ENCODE measurements at regions not wholly inside any gene's neighbourhood (a gene's known extent, or its start where the extent isn't known, plus 50 kb on each side); places are given as distances from the start of the nearest gene placed in this dataset.

- no peak for DNase-seq
Measured at GRCh38 chr21:32216293-32216692, 62.6 kb downstream of the MIS18A start.

- DNase-seq: no peak
Measured at GRCh38 chr21:32215306-32215685, 63.6 kb downstream of the MIS18A start.

DNA sequence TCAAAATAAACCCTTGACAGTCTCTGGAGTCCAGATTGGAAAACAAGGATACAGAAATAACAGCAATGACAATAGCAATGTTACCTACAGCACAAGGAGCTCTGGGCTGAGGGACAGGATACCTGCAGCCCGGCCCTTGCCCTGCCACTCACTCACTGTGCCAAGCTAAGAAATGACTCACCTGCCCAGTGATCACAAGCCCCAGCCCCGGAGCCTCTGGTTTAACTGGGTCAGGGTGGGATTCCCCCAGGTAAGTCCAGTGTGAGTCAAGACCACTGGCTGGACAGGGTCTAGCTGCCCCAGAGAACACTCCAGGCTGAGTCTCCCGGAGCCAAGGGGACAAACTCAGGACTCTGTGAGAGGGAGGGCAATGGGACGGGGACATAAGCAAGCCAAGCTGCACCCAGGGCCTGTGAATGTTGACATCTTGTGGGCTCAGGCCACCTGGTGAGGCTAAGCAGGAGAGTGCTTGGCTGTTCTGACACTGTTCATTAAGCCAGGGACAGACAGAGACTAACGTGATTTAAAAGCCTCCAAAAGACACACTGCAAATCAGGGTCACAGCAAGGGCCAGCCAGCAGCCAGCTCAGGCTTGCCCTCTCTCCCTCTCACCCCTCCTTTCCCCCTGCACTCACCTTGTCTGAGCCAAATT is 64.1 kb downstream of the MIS18A start:
- DNase-seq: no peak

DNA sequence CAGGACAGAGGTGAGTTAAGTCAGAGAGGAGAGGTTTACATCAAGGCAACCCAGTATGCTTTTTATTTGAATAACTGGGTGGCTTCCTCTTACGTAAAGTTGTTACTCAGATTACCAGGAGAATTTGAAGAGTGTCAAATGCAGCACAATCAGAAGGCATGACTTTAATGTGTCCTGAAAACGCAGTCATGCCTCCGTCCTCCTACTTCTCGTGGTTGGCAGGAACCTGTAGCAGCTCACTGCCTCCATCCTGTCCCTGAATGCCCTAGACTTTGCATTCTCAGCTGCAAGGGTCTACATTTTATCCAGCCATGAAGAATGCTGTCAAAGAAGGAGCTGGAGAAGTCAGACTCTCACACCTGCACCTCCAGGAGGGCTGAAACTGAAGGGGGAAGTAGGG is 66.7 kb downstream of the MIS18A start:
- DNase-seq: no peak

- no peak for DNase-seq
Measured at GRCh38 chr21:32211306-32211705, 67.5 kb downstream of the MIS18A start.

DNA sequence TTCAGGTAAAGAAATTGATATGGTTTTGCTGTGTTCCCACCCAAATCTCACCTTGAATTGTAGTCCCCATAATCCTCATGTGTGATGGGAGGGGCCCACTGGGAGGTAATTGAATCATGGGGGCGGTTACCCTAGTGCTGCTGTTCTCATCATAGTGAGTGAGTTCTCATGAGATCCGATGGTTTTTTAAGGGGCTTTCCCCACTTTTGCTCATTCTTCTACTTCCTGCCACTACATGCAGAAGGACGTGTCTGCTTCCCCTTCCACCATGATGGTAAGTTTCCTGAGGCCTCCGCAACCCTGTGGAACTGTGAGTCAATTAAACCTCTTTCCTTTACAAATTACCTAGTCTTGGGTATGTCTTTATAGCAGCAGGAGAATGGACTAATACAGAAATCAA is 69.3 kb downstream of the MIS18A start:
- no peak for DNase-seq

DNA sequence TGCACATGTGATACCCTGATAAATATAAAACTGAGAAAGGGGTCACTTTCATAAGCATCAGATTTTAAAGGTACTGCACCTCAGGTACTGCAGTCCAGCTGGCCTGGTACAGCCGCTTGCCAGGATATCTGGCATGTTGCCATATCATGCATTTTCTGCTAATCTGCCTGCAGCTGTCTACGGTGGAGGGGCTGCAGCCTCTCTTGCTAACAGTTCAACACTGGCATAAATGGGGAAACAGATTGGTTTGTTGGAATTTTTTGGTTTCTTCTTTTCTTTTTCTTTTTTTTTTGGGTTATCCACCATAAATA is 71.5 kb downstream of the MIS18A start:
- no peak for DNase-seq

DNA sequence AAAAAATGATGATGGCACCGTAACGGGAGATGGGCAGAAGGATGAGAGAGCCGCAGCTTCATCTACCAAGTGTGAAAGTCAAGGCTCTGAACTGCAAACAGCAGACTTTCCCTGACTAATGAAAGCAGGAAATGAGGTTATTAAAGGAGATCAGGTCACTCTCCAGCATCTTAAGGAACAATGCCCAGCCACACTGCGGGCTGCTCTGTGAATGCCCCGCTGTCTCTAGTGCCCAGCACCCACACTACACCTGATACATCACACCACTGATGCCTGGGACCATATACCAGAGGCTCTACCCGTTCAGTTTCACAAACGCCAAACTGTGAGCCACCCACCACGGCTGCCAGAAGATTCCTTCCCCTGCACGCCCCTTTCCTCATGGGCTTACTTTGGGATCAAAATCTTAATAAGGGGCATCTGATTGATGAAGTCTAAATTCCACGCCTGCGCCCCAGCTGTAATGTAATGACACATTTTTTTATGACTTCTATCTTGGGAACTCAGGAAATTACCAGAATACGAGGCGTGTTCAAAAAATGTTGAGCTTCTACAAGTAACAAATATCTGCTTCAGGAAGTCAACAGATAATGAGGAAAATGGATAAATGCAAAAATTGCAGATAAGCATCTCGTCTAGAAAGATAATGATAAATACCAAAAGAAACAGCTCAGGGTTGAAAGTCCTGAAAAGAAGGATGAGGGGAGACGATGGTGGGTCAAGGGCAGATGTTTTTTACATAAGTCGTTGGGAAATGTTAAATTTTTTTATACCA is 72.0 kb downstream of the MIS18A start:
- DNase-seq: no peak

DNA sequence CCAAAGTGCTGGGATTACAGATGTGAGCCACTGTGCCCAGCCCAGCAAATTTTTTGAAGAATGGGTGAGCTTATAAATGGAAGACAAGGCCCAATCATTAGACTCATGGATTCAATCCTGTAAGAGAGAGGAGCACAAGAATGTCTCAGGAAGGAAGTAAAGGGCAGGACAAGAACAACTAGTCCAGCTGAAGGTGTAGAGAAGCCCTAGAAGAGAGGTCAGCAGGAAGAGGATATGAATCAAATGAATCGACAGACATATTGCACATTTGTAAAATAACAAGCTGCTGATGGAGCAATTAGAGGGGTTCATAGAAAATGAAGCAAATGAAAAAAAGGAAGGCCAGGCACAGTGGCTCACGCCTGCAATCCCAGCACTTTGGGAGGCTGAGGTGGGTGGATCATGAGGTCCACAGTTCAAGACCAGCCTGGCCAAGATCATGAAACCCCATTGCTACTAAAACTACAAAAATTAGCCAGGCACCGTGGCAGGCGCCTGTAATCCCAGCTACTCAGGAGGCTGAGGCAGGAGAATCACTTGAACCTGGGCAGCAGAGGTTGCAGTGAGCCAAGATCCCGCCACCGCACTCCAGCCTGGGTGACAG is 74.9 kb downstream of the MIS18A start:
- no peak for DNase-seq

DNA sequence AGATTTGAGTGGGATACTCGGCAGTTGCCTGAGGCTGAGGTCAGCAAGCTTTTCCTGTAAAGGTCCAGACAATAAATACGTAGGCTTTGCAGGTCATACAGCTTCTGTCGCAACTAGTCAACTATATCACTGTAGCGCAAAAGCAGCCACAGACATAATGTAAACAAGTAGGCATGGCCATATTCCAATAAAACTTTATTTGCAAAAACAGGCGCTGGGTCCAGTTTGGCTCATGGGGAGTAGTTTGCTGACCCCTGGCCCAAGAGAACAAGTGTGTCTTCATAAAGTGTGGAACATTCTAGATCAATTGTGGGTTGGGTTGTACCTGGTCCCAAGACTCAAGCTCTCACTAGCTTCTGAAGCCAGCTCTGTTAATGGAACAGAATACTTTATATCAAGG is 78.8 kb downstream of the MIS18A start:
- DNase-seq: no peak

DNA sequence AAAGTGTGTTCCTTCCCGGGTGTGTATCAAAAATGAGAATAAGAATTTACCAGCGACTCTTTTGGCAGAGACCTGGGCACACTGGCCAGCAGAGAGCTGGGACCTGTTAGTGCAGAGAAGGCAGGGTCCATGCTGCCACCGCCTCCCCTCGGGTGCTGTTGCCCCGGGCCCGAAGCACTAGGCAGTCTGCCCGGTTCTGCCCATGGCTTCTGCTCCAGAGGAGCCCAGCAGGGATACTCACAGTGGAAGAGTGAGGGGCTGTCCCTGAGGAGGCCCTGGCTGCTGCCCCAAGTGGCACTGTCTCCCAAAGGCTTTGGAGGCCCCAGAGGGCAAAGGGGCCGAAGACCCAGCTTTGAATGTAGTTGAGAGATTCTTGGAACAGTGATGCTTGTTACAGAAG is 80.5 kb downstream of the MIS18A start:
- DNase-seq: no peak

DNA sequence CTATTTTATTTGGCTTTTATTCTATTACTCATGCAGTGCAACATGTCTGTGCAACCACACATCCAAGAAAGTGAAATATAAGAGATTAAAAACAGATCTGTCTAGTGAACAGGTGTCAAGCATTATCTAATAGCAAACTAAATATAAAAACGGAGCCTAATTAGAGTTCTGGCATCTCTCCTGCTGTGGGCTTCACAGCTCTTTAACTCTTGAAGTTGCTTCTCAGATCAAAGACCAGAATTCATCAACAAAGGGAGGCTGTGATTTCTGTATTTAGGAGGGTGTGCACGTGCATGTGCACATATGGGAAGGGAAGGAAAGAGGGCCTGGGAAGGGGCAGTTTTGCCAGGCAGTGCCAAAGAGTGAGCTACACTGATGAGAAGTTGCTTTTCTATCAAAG is 81.0 kb downstream of the MIS18A start:
- DNase-seq: no peak

GRCh38 chr21:32196001-32196400 is 82.8 kb downstream of the MIS18A start:
- DNase-seq: no peak

- DNase-seq: no peak
Measured at GRCh38 chr21:32193098-32193465, 85.8 kb downstream of the MIS18A start.

- no peak for DNase-seq
Measured at GRCh38 chr21:32192291-32193097, 86.4 kb downstream of the MIS18A start.

GRCh38 chr21:32190493-32191144 is 88.2 kb downstream of the MIS18A start:
- no peak for DNase-seq

DNA sequence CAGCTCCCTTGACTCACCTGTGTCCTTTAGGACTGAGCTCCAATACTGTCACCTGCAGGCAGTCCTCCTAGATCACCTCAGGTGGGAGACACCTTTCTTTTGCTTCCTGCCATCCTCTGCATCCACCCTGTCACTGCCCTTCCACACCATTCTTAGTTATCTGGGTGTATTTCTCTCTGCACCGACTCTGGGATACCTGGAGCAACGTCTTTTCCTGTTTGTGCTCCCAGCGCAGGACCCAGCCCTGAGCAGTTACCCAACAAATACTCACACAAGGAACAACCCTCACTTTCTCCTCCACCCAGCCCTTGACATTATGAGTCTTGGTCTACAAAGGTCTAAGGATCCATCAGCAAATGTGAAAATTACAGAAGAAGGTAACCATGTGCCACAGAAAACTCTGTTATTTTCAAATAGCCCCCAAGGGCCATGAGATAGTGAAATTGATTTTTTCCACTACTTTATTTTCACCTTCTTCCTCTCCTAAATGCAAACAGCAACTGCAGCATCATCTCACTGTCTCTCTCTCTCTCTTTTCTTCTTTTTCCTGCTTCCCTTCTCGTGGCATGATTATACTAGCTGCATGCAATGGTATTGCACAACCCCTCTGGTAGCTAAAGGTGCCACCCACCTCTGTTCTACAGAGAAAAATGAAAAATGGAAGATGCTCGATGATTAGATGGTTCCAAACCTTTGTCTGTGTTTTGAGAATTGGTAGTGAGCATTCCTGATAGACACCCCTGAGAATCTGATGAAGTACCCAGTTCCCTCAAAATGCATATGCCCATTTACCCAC is 89.0 kb downstream of the MIS18A start:
- DNase-seq: no peak

DNA sequence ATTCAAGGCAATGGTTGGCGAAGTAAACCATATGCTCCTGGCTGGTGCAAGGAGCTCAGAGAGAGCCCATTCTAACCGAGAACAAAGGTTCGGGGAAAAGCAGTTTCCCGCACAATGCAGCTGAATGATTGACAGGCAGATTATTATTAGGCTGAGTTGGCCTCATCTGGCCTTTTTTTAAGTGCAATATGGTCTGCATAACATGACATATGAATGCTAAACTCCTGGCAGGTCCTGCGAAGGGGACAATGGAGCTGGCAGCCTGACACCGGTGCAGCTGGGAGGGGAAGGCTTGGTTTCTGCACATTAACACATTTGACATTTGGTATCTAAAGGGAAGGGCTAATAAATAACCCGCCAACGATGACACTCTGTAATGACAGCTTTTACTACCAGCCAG is 92.0 kb downstream of the MIS18A start:
- DNase-seq: no peak

- no peak for DNase-seq
Measured at GRCh38 chr21:32185726-32186125, 93.1 kb downstream of the MIS18A start.

DNA sequence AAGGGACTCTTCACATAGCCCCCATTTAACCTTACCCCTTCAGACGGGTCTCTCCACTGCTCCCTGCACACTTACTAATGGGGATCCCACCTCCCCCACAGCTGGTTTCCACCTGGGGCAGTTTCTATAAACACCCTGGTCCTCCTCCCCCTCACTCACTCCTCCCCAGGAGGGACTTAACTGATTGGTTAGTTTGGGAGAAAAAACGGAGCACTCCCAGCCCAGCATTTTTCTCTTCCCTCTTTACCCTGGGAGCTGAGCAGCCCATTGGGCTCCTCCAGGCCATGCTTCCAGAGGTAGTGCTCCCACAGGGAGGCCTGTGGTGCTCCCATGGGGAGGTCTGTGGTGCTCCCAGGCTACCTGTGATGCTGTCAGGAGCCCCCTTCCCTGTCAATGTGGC is 93.7 kb downstream of the MIS18A start:
- DNase-seq: no peak

DNA sequence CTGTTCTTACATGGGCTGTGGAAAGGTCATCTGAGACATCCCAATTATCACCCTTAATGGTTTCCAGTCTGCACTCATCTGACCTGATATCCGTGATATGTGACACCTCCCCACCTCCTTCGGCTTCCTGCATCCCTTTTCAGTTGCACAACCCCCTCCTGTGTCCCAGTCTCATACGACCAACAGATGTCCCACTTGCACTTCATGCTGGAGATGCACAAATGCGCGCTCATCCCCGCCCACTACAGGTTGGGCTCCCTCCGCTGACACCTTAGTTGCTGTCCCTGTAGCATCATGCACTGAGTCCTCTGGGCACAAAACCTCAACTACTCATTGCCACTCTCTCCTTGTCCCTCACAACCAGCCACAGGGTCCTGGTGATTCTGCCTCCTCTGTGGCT is 94.4 kb downstream of the MIS18A start:
- no peak for DNase-seq

GRCh38 chr21:32184065-32184464 is 94.8 kb downstream of the MIS18A start:
- no peak for DNase-seq
